Kidney epithelial cell (primary cell): ENCODE measurements at regions not wholly inside any gene's neighbourhood (a gene's known extent, or its start where the extent isn't known, plus 50 kb on each side); places are given as distances from the start of the nearest gene placed in this dataset.
A peak's percentile ranks its signal among the peaks of the same experiment; 100 is the strongest.

Source experiments
- DNase-seq: peaks from one replicate; pipeline ENCODE4 v3.0.0-alpha.2; 2010; ENCODE audit warnings: low read depth
- H3K27me3 ChIP-seq: 2 replicates; pipeline ENCODE4 v1.6.0; 2011; ENCODE audit warnings: low read length; ENCODE audit not compliant: control insufficient read depth, insufficient read depth
- H3K36me3 ChIP-seq: 2 replicates; pipeline ENCODE4 v1.5.1; 2011; ENCODE audit warnings: low read length; ENCODE audit not compliant: control insufficient read depth, insufficient read depth
- H3K4me3 ChIP-seq: 2 replicates; pipeline ENCODE4 v1.5.1; 2011; ENCODE audit warnings: low read depth, mild to moderate bottlenecking, control low read depth, low read length
- CTCF ChIP-seq: IDR thresholded peaks from 2 replicates; pipeline ENCODE4 v1.5.1; 2011; ENCODE audit warnings: mild to moderate bottlenecking, moderate library complexity, low read length, control low read depth, inconsistent platforms; ENCODE audit not compliant: insufficient read depth, poor library complexity, severe bottlenecking

GRCh38 chr4:144579411-144580030 lies 66.4 kb upstream of the HHIP start:
- no peak for DNase-seq
- no peaks in the 10 kb centered on the region for H3K27me3 ChIP-seq
- H3K36me3 ChIP-seq = no peaks in the 10 kb centered on the region
- no peak for TF ChIP-seq CTCF
- no peak overlapping the region for H3K4me3 ChIP-seq

GRCh38 chr4:144580430-144580829 lies 65.5 kb upstream of the HHIP start:
- H3K27me3 ChIP-seq = no peaks in the 10 kb centered on the region
- no peak for DNase-seq
- no peaks in the 10 kb centered on the region for H3K36me3 ChIP-seq
- no peak overlapping the region for H3K4me3 ChIP-seq
- TF ChIP-seq CTCF = no peak

- no peaks in the 10 kb centered on the region for H3K27me3 ChIP-seq
- H3K36me3 ChIP-seq = no peaks in the 10 kb centered on the region
- TF ChIP-seq CTCF = no peak
- DNase-seq = no peak
- H3K4me3 ChIP-seq = no peak overlapping the region
Observed at GRCh38 chr4:144582105-144582850, 63.7 kb upstream of the HHIP start.

GRCh38 chr4:144582975-144583374 lies 63.0 kb upstream of the HHIP start:
- Histone ChIP-seq H3K4me3 (no peak overlapping the region), H3K36me3 (no peaks in the 10 kb centered on the region), H3K27me3 (no peaks in the 10 kb centered on the region)
- no peak for TF ChIP-seq CTCF
- no peak for DNase-seq

- no peak overlapping the region for H3K4me3 ChIP-seq
- TF ChIP-seq CTCF = no peak
- H3K36me3 ChIP-seq = no peaks in the 10 kb centered on the region
- DNase-seq = peak; percentile 57
- H3K27me3 ChIP-seq = no peaks in the 10 kb centered on the region
Observed at GRCh38 chr4:144583658-144584057, 62.3 kb upstream of the HHIP start.
